HG02798 (cell line): ENCODE measurements at regions not wholly inside any gene's neighbourhood (a gene's known extent, or its start where the extent isn't known, plus 50 kb on each side); places are given as distances from the start of the nearest gene placed in this dataset.

ENCODE experiments used
- ATAC-seq: cut with Tn5 transposase; IDR thresholded peaks from one replicate; pipeline ENCODE4 v1.9.1; 2021; ENCODE audit warnings: mild to moderate bottlenecking; ENCODE audit not compliant: unreplicated experiment, poor library complexity

GRCh38 chr13:109605846-109606245, 180.5 kb downstream of the IRS2 start:
- no peak for ATAC-seq

DNA sequence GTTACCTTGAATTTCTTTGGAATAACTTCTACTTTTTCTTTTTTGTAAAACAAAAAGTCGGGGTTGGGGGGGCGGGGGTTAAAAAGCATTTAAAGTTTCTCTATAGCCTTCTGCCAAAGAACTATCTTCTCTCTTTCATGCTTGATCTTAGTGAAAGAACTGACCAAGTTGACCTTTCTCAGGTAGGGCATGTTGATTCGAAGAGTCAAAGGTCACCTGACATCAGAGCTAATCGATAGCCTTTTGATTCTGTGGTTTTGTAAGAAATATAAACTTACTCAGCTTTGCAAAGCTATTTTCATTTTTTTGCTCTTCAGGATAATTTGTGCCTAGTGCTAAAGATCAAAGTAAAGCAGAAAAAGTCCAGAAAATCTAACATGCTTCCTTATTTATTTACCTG, 181.5 kb downstream of the IRS2 start:
- ATAC-seq: no peak

DNA sequence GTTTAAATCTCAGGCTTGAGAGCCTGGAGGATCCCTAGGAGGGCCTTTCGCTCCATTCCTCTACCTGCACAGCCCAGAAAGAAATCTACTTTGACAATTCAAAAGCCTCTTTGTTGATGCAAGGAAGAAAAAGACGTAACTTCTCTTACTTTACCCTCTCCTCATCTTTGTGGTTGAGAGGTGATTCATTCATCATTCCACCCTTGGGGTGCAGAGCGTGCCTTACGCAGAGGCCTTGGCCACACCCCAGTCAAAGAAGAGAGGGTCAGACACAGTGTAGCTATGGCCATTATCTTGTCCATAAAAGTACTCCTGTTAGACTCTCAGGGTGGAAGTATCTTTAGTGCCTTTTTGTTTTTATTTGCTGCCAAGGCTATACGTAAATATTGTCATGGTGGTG, 184.0 kb downstream of the IRS2 start:
- no peak for ATAC-seq

- no peak for ATAC-seq
These were observed 186.3 kb downstream of the IRS2 start for GRCh38 chr13:109599901-109600657.

- ATAC-seq: no peak
These were observed 190.9 kb downstream of the IRS2 start for GRCh38 chr13:109595471-109595870.

GRCh38 chr13:109593230-109593629, 193.2 kb downstream of the IRS2 start:
- no peak for ATAC-seq

DNA sequence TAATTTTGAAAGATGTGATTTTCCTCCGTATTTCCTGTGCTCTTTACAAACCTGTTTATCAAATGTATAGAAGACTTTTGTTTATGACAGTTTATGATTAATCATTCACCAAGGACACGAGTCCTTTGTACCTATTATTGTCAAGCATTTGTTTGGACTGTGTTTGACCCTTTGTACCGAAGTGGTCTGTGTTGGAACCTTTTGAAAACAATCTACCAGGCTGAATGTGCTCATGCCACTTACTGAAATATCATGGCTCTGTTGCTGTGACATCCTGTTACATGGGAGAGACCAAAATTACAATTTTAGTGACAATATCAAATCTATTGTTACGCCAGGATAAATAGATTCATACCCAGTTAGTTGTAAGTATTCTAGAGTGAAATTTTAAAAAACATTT, 193.6 kb downstream of the IRS2 start:
- ATAC-seq: no peak

DNA sequence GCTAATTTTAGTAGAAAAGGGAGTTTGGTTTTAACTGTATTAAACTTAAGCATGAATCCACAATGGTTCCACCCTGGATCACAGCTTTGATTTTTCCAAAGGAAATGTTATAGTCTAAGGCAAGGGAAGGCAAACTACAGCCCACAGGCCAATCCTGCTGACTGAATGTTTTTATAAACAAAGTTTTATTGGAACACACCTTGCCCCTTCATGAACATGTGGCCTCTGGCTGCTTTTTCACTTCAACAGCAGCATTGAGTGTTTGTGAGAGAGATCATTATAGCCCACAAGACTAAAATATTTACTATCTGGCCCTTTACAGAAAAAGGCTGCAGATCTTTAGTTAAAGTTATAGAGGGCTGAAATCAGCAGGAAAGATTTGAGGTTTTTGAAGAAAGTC, 198.7 kb downstream of the IRS2 start:
- no peak for ATAC-seq

- ATAC-seq: no peak
These were observed 199.7 kb downstream of the IRS2 start for GRCh38 chr13:109586509-109587346.

DNA sequence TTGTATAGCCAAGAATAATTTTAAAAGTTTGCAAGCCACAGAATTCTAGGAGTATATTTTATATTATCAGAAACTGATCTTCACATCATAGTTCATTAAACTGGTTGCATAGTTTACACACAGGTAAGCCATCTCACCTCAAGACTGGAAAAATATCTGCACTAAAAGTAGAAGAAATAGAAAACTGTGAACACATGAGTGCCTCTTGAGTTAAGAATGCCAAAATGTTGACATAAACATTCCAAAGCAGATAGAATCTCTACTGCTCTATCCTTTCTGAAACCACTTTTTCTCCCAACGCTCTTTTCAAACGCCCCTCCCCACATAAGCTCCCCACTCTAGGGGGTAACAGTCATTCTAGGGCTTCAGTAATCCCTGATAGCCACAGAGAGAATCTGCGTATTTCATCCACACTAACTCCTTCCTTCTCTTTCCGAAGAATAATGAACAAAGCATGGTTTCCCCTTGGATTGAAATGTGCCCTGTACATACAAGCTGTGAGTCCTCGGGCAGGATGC, 201.5 kb downstream of the IRS2 start:
- ATAC-seq: no peak

DNA sequence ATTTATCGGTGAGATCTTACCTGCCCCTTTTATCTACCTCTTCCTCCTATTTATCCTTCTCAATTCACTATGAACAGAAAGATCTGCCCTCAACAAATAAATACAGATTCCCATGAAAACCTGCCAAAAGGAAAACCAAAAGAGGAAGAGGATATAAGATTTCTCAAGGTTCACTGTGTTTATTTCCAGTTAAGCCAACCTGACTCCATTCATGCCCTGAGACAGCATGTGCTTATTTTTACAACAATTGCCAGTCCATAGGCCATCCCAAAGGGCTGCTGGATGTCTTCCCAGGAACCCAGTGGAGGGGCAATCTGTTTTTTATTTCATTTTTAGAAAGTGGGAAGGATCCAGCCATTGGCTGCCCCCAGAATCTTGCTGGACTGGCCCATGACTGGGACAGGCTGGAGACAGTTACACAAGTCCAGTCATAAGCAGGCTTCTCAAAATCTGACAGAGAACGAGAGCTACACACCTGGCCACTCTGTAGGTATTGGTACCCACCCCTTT, 209.1 kb downstream of the IRS2 start:
- ATAC-seq: no peak

GRCh38 chr13:109576331-109576813, 210.0 kb downstream of the IRS2 start:
- ATAC-seq: no peak

- ATAC-seq: no peak
These were observed 210.6 kb downstream of the IRS2 start for GRCh38 chr13:109575821-109576220.

- ATAC-seq: no peak
These were observed 214.0 kb downstream of the IRS2 start for GRCh38 chr13:109572389-109572788.

DNA sequence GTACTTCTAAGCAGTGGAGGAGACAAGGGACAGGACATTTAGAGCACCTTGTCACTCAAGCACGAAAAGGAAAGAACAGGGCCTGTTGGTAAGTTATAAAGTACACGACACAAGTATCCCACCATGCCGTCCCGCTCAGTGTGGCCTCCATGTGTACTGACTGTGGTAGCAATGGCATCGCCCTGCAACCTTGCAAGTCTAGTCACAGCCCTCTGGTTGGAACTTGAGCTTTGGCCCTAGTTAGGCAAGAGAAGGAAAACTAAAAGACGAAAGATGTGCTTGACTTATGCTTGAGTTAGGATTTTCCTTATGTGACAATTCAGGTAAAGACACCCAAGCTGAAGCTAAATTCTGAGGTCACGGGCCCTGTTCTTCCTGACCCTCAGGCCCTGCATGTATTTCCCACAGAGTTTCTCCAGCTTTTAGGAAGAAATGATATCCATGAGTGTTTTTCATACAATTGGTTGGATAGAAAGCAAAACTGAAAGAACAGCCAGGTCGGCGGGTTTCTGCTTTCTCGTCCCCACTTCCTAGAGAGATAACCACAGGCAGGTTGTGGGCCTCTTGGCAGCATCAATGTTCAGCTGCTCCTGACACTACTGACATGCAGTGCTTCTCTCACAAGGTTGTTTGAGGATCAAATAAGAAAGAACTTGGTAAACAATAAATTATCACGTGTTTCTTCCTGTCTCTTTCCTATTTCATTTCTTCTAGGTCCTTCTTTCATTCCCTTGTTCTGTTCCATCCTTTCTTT, 216.2 kb downstream of the IRS2 start:
- peak; percentile 94 for ATAC-seq

DNA sequence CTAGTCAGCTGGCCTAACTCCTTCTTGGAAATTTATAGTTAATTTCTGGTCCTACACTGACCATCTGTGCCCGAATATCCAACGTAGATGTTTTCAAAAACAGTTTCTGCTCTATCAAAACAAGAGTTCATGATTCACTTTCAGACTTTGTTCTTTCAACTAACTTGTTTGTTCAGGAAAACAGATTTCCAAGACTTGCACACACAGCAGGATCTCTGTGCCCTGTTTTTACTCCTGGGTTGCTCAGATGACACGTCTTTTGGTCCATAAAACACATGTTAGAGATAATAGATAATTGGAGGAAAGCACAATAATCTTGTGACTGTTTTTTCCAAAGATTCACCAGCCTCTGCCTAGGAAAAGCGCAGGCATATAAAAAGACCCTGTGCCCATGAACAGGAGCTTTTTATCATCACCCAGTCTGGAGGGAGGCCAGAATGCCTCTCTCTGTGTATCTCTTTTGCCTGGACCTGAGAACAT, 218.0 kb downstream of the IRS2 start:
- ATAC-seq: no peak

GRCh38 chr13:109567315-109567714, 219.1 kb downstream of the IRS2 start:
- no peak for ATAC-seq

- no peak for ATAC-seq
These were observed 220.5 kb downstream of the IRS2 start for GRCh38 chr13:109565877-109566276.

DNA sequence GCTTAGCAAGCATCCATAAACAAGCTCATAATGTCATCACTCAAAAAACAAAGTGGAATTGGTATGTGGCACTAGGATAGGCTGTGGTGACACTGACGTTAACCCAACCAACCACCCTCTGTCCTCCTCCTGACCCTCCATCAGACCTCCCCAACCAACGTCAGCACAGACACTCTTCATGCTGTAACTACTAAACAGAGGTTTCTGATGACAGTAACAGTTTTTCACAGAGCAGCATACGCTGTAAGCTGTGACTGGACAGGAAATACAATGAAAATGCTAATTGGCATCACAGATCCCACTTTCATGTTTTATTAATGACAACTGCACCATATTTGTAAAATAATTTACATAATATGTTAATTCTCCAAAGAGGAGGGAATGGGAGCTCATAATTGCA, 238.0 kb downstream of the IRS2 start:
- peak; percentile 38 for ATAC-seq

DNA sequence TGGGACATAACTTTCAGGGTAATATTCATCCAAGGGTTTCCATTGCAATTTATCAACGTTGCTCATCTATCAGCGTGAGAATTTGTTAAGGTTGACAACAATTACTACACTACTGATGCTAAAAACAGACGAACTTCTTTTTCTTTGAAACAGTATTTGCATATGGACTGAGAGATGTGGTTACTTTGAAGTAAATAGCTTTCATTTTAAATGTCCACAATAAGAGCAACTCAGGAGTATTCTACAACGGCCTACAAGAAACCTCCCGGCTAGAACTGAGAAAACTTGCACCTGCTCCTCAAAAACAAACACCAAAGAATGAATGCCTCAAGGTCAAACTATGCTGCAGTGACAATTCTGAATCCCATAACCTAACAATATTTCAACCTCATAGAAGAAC, 238.4 kb downstream of the IRS2 start:
- ATAC-seq: peak; percentile 91
